GM21423 (cell line): ENCODE measurements at regions not wholly inside any gene's neighbourhood (a gene's known extent, or its start where the extent isn't known, plus 50 kb on each side); places are given as distances from the start of the nearest gene placed in this dataset.
"Not testable (repeated sequence)": the region's sequence is repeated elsewhere in the genome, so short reads cannot be mapped to it uniquely, and the experiment has no call there.

Experiments
- ATAC-seq: cut with Tn5 transposase; IDR thresholded peaks from one replicate; pipeline ENCODE4 v1.9.1; 2021; ENCODE audit warnings: mild to moderate bottlenecking, moderate library complexity; ENCODE audit not compliant: unreplicated experiment

DNA sequence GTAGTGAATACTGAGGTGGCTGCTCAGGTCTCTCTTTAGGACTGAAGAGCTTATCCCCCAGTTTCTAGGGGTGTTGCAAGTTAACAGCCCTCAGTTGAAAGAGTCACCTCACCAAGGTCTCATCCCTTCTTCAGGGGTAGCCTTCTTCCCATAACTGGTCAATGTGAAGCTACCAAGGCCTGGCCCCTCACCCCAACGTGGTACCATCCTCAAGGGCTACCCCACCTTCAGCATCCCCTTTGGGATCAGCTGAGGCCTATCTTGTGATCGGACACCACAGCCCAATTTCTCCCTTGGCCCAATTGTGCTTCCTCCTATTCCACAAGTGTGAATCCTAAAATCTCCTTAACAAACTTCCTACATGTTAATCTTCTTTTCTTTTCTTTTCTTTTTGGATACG, 289.5 kb upstream of the MKLN1 start:
- no peak for ATAC-seq

DNA sequence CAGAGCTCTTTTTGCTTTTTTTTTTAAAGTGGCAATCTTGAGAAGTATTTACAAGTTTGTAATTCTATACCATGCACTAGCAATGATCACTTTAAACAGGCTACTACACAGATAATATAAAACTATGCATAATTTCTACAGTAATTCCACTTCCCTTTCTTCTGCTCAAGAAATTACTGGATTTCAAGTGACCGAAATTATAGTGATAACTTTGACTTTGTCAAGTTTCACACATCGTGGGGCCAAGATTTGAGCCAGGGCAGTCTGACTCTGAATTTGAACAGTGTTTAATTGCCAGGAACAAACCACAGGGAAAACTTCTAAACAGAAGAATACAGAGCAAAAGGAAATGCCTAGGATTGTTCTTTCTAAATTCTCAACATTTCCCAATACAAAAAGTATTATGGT, 288.3 kb upstream of the MKLN1 start:
- ATAC-seq = no peak

DNA sequence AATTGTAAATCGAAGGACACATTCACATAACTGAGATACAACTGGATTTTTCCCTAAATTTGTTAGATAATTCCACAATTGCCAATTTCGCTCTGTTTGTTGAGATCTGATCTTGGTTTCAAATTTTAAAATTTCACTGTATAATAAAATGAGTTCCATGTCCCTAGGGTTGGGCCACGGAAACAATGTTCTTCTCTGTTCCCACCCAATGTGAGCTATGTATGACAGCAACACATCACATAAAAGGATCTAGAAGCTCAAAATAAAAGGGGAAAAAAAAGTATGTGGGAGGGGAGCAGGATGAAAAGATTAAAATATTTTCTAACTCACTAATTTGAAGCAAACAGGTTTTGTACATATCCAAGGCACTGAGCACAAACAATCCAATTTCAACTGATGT, 287.8 kb upstream of the MKLN1 start:
- ATAC-seq = no peak

DNA sequence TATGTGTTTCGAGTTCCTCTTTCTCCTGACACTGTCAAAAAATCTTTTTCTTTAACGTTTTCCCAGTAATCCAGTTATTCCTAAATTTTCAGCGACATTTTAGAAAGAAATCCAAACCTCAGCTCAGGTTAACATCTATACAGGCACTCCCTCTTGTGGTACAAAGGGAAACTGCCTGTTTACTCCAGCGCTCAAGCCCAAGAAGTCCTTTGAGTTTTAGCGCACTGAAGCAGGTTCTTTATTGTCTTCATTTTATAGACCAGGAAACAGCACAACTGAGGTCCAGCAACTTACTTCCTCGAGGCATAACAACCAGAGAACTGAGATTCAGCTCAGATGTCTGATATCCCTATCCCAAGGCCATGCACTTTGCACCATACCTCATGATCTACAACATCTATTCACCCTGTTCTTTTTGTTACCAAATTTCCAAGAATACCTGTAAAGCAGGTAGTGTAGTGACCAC, 287.2 kb upstream of the MKLN1 start:
- ATAC-seq = no peak

DNA sequence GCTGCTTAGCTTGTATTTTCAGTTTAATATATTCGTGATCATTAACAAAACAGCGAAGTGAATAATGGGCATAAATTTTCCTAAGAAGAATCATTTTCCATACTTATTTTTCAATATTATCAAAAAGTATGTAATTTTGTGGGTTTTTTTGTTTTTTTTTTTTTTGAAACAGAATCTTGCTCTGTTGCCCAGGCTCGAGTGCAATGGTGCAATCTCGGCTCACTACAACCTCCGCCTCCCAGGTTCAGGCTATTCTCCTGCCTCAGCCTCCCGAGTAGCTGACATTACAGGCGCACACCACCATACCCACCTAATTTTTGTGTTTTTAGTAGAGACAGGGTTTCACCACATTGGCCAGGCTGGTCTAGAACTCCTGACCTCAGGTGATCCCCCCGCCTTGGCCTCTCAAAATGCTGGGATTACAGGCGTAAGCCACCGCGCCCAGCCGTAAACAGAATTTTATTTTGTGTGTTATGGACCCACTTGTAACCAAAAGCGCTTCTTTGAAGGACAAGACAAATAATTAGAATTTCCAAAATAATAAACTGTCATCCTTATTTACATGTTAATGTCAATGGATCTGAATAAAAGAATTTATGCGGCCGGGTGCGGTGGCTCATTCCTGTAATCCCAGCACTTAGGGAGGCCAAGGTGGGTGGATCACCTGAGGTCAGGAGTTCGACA, 286.5 kb upstream of the MKLN1 start:
- not testable (repeated sequence) for ATAC-seq

DNA sequence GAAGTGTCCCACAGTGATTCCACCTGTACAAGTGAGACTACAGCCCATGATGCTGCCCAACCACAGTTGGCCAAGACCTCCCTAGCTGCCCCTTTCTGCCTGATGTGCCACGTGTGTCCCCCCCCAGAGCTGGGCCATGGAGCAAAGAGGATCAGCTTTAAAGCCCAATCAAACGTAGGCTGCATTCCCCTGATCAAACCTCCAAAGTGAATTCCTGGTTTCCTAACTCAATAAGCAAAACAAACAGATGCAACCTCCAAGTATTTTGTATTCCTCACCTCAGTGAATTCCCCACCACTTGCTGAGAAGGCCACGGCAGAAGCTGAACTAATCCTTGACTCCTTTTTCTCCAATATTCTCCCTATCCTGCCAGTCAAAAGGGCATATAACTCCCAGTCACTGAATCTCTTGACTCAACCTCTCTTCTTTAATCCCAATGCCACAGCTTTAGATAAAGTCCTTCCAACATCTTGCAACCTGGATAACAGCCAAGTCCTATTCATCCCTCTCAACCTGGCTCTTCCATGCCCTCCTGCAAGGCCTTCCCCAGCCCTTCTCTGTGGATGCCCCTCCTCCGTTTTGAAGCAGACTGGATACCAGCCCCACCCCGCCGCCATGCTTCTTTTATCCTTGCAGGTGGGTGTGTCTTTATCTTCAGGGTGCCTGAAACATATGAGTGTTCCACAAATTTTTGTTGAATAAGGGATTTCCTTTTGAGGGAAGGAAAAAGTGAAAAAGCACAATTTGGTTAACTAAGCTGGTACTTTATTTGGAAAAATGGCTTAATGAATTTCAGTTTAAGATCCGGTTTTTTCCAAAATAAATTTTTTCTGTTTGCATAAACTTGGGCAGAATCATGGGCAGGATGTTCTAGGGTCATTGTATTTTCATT, 285.2 kb upstream of the MKLN1 start:
- no peak for ATAC-seq

DNA sequence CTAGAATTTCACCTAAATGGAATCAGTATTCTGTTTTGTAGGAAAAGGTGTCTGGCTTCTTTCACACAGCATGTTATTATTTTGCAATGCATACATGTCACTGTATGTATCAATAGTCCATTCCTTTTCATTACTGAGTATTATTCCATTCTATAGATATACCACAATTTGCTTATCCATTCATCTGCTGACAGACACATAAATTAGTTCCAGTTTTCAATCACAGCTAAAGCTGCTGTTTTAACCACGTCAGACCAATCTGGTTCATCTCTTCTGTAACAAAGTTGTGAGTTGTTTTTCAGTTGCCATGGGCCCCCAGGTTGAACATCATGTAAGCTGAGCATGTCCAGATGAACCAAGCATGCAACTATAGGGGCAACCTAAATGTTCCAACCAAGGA, 282.1 kb upstream of the MKLN1 start:
- ATAC-seq = no peak

DNA sequence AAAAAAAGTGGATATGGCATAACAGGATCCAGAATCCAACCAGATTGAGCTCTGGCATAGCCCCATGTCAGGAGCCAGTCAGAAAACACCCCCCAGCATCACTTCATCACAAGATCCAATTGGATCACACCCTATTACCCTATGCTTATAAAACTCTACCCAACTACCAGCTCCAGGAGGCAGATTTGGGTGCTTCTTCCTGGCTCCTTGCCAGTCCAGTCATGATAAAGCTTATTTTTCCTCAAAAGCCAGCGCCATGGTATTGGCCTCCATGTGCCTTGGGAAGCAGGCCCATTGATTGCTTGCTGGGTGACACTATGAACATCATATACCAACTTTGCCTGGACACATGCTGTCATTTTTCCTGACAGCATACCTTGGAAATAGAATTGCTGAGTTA, 281.4 kb upstream of the MKLN1 start:
- ATAC-seq = no peak

DNA sequence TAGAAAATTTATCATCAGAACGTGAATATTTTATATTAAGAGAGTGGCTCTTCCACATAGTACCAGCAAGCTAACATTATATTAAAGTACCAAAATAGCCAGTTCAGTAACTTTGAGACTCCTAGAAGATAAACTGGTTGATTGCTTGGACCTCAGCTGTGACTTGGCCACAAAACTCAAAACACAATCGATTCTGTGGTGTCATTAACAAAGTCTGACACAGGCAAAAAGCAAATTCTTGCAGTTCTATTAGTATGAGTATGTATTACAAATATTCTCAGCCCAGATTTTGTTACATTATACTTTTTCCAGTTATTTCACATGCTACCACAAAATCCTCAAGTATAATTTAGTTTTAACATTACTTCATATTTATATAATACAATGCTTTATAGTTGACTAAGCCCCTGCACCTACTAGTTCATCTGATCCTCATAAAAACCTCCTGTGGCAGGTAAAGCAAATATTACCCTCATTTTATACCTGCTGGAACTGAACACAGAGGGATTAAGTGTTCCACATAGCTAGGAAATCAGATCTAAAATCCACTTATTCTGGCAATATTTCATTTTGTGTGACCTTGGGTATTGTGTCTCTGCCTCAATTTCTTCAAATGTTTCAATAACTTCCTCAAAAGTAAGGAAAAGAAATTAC, 279.9 kb upstream of the MKLN1 start:
- no peak for ATAC-seq

DNA sequence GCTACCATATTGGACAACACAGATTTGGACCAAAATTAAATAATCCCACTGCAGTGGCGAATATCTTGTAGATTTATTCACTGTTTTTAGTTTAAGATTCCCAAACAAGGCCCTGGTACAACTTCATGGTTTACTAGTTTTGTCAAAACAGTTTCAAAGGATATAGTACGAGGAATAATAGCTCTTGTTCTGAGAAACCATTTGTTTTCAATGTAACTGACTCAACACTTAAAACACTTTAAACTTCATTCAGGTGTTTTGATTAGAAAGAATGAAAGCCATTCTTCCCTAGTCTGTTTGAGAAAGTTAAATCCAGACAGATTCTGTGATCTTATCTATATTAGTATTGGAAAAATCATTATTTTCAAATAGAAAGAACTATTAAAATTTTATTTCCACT, 276.4 kb upstream of the MKLN1 start:
- ATAC-seq = no peak

DNA sequence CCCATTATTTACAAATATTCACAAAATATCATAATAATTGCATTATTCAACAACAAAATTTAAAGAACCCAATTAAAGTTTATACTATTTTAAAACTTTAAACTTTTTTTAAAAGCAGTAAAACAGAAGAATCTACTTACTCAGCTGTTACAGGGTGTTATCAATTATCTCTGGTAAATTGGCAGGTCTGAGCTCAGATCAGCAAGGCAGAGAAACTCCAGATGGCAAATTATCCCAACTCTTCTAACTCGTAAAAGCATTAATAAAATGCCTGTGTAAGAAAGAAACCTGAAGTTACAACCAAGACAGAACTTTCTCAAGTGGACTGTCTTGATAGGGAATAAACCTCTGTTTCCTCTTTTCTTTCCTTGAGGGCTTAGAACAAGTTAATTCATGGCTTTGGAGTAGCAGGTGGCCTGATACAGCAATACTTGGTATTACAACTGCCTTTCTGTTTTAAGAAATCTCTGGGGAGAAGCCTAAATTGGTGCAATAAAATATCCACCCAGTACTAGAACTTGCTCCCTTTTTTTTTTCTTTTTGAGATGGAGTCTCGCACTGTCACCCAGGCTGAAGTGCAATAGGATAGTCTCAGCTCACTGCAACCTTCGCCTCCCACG, 275.3 kb upstream of the MKLN1 start:
- ATAC-seq = no peak

DNA sequence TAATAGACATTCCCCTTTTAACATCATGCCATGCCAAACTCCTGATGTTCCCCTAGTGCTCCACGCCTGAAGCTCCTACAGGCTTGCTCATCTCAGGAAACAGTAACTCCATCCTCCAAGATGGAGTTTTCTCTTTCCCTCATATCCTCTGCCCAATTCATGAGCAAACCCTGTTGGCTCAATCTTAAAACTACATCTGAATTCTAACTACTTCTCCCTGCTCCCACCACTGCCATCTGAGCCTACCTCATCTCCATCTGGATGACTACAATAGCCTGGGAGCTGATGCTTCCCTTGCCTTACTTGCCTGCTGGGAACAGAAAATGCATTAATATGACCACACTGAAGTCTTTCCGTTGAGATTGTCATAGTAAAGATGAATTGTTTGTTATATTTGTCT, 271.7 kb upstream of the MKLN1 start:
- ATAC-seq = no peak

DNA sequence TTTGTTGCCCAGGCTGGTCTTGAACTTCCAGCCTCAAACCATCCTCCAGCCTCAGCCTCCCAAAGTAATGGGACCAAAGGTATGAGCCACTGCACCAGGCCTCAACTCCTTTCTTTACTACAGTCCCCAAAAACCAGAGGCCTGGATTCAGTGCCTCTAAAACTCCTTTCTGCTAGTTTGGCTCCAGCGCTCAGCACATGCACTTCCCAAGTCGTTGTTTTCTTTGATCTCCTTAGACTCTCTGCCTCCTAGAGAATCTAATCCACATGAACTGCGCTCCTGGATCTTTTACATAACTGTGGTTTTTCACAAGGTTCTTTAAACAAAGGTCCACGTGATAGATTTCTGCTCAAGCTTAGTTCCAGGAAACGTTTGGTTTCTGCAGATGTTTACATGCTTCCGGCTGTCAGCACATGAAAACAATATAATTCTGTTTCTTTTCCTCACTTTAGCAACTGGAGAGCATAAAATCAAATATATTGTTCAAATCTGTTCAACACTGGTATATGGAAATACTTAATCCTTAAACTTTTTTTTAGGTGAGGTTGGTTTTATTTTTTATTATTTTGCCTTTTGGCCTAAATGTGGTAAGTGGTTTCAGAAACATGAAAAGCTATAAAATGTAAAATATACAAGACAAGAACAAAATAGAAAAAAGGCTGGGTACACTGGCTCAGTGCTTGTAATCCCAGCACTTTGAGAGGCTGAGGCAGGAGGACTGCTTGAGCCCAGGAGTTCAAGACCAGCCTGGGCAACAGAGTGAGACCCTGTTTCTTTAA, 270.5 kb upstream of the MKLN1 start:
- peak; percentile 66 for ATAC-seq

DNA sequence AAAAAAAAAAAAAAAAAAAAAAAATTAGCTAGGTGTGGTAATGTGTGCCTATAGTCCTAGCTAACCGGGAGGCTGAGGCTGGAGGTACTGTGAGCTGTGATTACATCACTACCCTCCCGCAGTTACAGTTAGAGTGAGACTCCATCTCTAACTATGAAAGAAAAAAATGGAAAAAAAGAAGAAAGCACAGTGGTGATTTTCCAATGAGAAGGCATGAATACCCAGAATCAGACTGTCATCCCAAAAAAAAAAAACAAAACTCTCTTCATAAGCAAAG, 269.9 kb upstream of the MKLN1 start:
- peak; percentile 50 for ATAC-seq

DNA sequence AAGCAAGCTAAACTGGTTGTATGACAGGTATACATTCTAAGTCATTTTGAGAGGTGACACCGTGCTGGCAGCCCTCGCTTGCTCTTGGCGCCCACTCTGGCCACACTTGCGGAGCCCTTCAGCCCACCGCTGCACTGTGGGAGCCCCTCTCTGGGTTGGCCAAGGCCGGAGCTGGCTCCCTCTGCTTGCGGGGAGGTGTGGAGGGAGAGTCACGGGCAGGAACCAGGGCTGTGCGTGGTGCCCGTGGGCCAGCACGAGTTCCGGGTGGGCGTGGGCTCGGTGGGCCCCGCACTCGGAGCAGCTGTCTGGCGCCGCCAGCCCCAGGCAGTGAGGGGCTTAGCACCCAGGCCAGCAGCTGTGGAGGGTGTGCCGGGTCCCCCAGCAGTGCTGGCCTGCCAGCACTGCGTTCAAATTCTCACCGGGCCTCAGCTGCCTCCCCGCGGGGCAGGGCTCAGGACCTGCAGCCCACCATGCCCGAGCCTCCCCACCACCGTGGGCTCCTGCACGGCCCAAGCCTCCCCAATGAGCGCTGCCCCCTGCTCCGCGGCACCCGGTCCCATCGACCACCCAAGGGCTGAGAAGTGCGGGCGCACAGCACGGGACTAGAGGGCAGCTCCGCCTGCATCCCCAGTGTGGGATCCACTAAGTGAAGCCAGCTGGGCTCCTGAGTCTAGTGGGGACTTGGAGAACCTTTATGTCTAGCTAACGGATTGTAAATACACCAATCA, 269.0 kb upstream of the MKLN1 start:
- ATAC-seq = not testable (repeated sequence)

DNA sequence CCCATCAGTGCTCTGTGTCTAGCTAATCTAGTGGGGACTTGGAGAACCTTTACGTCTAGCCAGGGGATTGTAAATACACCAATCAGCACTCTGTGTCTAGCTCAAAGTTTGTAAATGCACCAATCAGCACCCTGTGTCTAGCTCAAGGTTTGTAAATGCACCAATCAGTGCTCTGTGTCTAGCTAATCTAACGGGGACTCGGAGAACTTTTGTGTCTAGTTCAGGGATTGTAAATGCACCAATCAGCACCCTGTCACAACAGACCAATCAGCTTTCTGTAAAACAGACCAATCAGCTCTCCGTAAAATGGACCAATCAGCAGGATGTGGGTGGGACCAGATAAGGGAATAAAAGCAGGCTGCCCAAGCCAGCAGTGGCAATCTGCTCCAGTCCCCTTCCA, 268.3 kb upstream of the MKLN1 start:
- ATAC-seq = not testable (repeated sequence)

DNA sequence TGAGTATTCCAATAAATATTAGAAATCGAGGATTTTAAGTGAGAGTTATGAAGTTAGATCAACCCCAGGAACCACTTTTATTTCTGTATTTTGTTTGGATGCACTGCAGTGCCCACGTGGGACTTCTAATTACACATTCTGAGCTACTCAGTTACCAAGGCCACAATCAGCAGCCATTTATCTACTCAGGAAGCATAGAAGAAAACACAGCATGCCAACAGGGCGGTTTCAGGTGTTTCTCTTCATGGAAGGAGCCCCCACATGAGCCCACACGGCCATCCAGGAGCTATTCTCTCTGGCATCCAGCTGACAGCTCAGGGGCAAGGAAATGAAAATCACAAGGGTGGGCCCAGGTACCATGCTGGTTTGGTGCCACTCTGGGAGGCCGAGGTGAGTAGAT, 266.5 kb upstream of the MKLN1 start:
- no peak for ATAC-seq

DNA sequence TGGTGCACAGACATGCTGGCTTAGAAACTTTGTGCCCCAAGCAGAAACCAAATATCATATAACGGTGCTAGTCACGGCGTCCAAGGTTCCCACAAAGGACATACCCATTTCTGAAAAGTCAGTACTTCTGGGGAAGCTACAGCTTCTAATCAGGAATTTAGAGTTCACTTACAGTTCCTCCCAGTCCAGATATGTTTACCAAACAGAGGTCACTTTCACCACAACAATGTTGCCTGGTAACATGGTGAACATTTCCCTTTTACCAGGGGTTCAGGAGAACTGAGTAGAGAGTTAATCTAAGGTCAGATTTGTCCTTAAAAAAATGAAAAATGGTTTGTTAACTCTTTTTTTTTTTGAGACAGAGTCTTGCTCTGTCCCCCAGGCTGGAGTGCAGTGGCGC, 265.9 kb upstream of the MKLN1 start:
- ATAC-seq = no peak

DNA sequence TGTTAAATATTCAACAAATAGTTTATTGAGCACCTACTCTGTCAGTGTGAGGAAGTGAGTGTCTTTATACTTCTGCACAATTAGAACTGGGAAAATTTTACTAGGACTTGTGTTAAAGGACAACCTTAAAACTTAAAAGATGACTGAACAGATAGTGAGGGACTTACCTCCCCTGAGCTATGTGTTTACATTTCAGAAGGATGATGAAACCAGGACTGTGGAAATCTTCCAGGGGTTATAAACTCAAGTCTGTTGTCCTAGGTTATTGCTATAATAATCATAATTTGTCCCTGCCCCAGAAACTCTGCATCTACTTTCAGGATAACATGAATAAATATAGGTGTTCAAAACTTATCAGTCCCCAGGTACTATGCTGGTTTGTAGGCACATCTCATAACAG, 261.0 kb upstream of the MKLN1 start:
- no peak for ATAC-seq

DNA sequence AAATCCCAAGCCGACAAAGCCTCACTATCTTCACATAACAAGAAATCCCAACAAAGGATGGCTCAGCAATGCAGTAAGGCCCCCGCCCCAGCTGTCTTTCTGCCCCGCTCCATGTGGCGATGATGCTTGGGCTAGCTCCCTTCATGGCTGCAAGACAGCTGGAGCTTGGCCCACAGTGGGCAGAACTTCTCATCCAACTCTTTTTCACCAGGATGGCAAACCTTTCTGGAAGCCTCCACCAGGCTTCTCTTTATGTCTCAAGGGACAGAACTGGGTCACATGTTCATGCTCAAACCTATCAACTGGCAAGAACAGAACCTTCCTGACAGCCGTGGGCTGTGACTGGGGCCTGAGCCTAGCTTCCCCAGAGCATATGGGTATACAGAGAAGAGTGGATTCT, 260.5 kb upstream of the MKLN1 start:
- no peak for ATAC-seq
